IMR-90 (cell line): ENCODE measurements at regions not wholly inside any gene's neighbourhood (a gene's known extent, or its start where the extent isn't known, plus 50 kb on each side); places are given as distances from the start of the nearest gene placed in this dataset.

Experiments used
- ATAC-seq: fragments of 200-7000 bp; cut with Tn5 transposase; 2 replicates; pipeline ENCODE4 v1.9.1; 2020; ENCODE audit warnings: low read depth, mild to moderate bottlenecking, moderate library complexity
- BruUV-seq: library from RNA; stranded (reverse); fragments of 400-500 nt; replicated peaks from 2 replicates; lab custom pipeline; 2021; lab: Mats Ljungman, UMichigan
- CTCF ChIA-PET: fragments of 300-600 bp; formaldehyde crosslinking; extraction: SDS; loops from one replicate; lab custom pipeline; 2021; ENCODE audit warnings: antibody characterized with exemption; lab: Yijun Ruan, JAX
- POLR2A ChIA-PET: fragments of 300-600 bp; sonication (Branson Sonifier 250); formaldehyde crosslinking; loops from one replicate; lab custom pipeline; 2022; ENCODE audit warnings: antibody characterized with exemption; ENCODE audit not compliant: unreplicated experiment; lab: Charles Lee
- DNase-seq: peaks from one replicate; pipeline ENCODE4 v3.0.0; 2013
- H2AFZ ChIP-seq: replicated peaks from 2 replicates; pipeline ENCODE3; 2013; ENCODE audit warnings: low read length, mild to moderate bottlenecking; ENCODE audit not compliant: poor library complexity
- H2AK5ac ChIP-seq: 2 replicates; pipeline ENCODE4 v1.6.1; 2013; ENCODE audit warnings: low read depth, low read length, inconsistent platforms
- H2AK9ac ChIP-seq: replicated peaks from 2 replicates; pipeline ENCODE3; 2013; ENCODE audit warnings: mild to moderate bottlenecking, low read depth, low read length, moderate library complexity; ENCODE audit not compliant: poor library complexity
- H2BK120ac ChIP-seq: 2 replicates; pipeline ENCODE4 v1.6.1; 2013; ENCODE audit warnings: low read depth, low read length, inconsistent platforms
- H2BK15ac ChIP-seq: 3 replicates; pipeline ENCODE4 v1.6.1; 2013; ENCODE audit warnings: low read depth, low read length, inconsistent platforms
- H2BK20ac ChIP-seq: 2 replicates; pipeline ENCODE4 v1.6.1; 2013; ENCODE audit warnings: low read depth, mild to moderate bottlenecking, inconsistent platforms, low read length, moderate library complexity
- H2BK5ac ChIP-seq: 2 replicates; pipeline ENCODE4 v1.6.1; 2013; ENCODE audit warnings: mild to moderate bottlenecking, low read depth, low read length, inconsistent platforms; ENCODE audit not compliant: poor library complexity, severe bottlenecking
- H3K14ac ChIP-seq: replicated peaks from 2 replicates; pipeline ENCODE4 v1.6.1; 2013; ENCODE audit warnings: low read depth, low read length, inconsistent platforms
- H3K18ac ChIP-seq: 2 replicates; pipeline ENCODE4 v1.6.1; 2013; ENCODE audit warnings: low read depth, low read length, control low read depth
- H3K23ac ChIP-seq: 2 replicates; pipeline ENCODE4 v1.6.1; 2013; ENCODE audit warnings: low read depth, low read length, inconsistent platforms
- H3K27ac ChIP-seq: 2 replicates; pipeline ENCODE4 v1.5.1; 2013; ENCODE audit warnings: mild to moderate bottlenecking, control low read depth, low read length; ENCODE audit not compliant: insufficient read depth
- H3K27me3 ChIP-seq: 2 replicates; pipeline ENCODE4 v1.6.1; 2013; ENCODE audit warnings: low read length; ENCODE audit not compliant: control insufficient read depth, insufficient read depth
- H3K36me3 ChIP-seq: 2 replicates; pipeline ENCODE4 v1.6.1; 2013; ENCODE audit warnings: low read length, mixed read lengths; ENCODE audit not compliant: control insufficient read depth, insufficient read depth
- H3K4ac ChIP-seq: 2 replicates; pipeline ENCODE4 v1.6.1; 2013; ENCODE audit warnings: low read depth, low read length, inconsistent platforms
- H3K4me1 ChIP-seq: 2 replicates; pipeline ENCODE4 v1.6.1; 2013; ENCODE audit warnings: low read length, mixed read lengths; ENCODE audit not compliant: control insufficient read depth, insufficient read depth
- H3K4me2 ChIP-seq: 2 replicates; pipeline ENCODE4 v1.6.1; 2013; ENCODE audit warnings: low read depth, mild to moderate bottlenecking, control low read depth, low read length, moderate library complexity
- H3K4me3 ChIP-seq: 2 replicates; pipeline ENCODE4 v1.5.1; 2013; ENCODE audit warnings: low read depth, mild to moderate bottlenecking, control low read depth, low read length, moderate library complexity; ENCODE audit not compliant: insufficient read depth
- H3K56ac ChIP-seq: 2 replicates; pipeline ENCODE4 v1.6.1; 2013; ENCODE audit warnings: low read length, inconsistent platforms; ENCODE audit not compliant: insufficient read depth; ENCODE audit errors: extremely low read depth
- H3K79me1 ChIP-seq, 2 experiments: 2 replicates each; pipeline ENCODE4 v1.6.1; 2013; ENCODE audit warnings: low read length in 2 of 2, inconsistent platforms in 1 of 2, low read depth in 1 of 2
- H3K9ac ChIP-seq: 2 replicates; pipeline ENCODE4 v1.6.1; 2013; ENCODE audit warnings: low read depth, low read length, control low read depth
- H3K9me1 ChIP-seq: 2 replicates; pipeline ENCODE4 v1.6.1; 2013; ENCODE audit warnings: low read length, inconsistent platforms; ENCODE audit not compliant: insufficient read depth
- H3K9me3 ChIP-seq: 2 replicates; pipeline ENCODE4 v1.6.1; 2013; ENCODE audit warnings: low read length; ENCODE audit not compliant: control insufficient read depth, insufficient read depth
- H4K20me1 ChIP-seq: 2 replicates; pipeline ENCODE4 v1.6.1; 2013; ENCODE audit warnings: low read length, inconsistent platforms; ENCODE audit not compliant: insufficient read depth
- H4K5ac ChIP-seq: 2 replicates; pipeline ENCODE4 v1.6.1; 2013; ENCODE audit warnings: mild to moderate bottlenecking, low read depth, low read length, control low read depth
- H4K8ac ChIP-seq, 2 experiments: 2 replicates each; pipeline ENCODE4 v1.6.1; 2013; ENCODE audit warnings: low read depth in 2 of 2, low read length in 2 of 2, control low read depth in 1 of 2, inconsistent platforms in 1 of 2
- H4K91ac ChIP-seq: 2 replicates; pipeline ENCODE4 v1.6.1; 2013; ENCODE audit warnings: low read depth, low read length, inconsistent platforms; ENCODE audit not compliant: insufficient read depth
- CTCF ChIP-seq: conservative IDR thresholded peaks from 2 replicates; pipeline ENCODE4 v1.5.1; 2012; ENCODE audit warnings: mild to moderate bottlenecking, low read depth, low read length, improper control_type of control experiment
- RAD21 ChIP-seq: IDR thresholded peaks from 2 replicates; pipeline ENCODE4 v1.6.1; 2012; ENCODE audit warnings: low read length, improper control_type of control experiment
- RCOR1 ChIP-seq: IDR thresholded peaks from 2 replicates; pipeline ENCODE4 v1.6.1; 2012; ENCODE audit warnings: mild to moderate bottlenecking, low read length, improper control_type of control experiment; ENCODE audit not compliant: insufficient replicate concordance
- USF2 ChIP-seq: fragments of 150-350 bp; IDR thresholded peaks from 2 replicates; pipeline ENCODE4 v1.6.1; 2017; ENCODE audit warnings: mild to moderate bottlenecking, antibody characterized with exemption, low read length, low read depth
- WGBS, 2 experiments: methylation state at CpG; one replicate each; pipeline versions ENCODE4 v1.1.5 to v1.1.7; 2013; ENCODE audit warnings: missing lambda C conversion rate in 2 of 2; ENCODE audit not compliant: insufficient read length in 1 of 2; ENCODE audit errors: extremely low coverage in 2 of 2; 5-methylcytosine and 5-hydroxymethylcytosine counted together
- dilution Hi-C: fragments of 300-500 bp; cut with HindIII; formaldehyde crosslinking; loops from one replicate; pipeline ENCODE4 v1.14.3; 2018; ENCODE audit warnings: low sequenced_read_pairs; ENCODE audit not compliant: unreplicated experiment
- in situ Hi-C: fragments of 300-500 bp; cut with MboI; formaldehyde crosslinking; loops from 3 replicates; pipeline ENCODE4 v1.14.3; 2019; ENCODE audit warnings: low sequenced_read_pairs, inconsistent platforms, mixed read lengths
- intact Hi-C: fragments of 100-400 bp; cut with micrococcal nuclease; formaldehyde crosslinking; loops from 2 replicates; pipeline ENCODE4 v1.10.0; 2022

GRCh38 chr20:17107127-17107526 is 119.7 kb upstream of the PCSK2 start:
- intact Hi-C loops, result no loop called here
- TF ChIP-seq RAD21 (no peak), RCOR1 (no peak), USF2 (no peak), CTCF (no peak)
- POLR2A ChIA-PET, result no interaction called here

More at GRCh38 chr20:17107127-17107526, 119.7 kb upstream of the PCSK2 start:
- H2AK5ac ChIP-seq, result no peak overlapping the region
- H3K23ac ChIP-seq, result no peak overlapping the region
- ATAC-seq (no peak), DNase-seq (no peak)
- no peak overlapping the region for H3K56ac ChIP-seq
- H3K14ac ChIP-seq, result no peak overlapping the region
- no peaks in the 10 kb centered on the region for H3K4me1 ChIP-seq
- no peaks in the 10 kb centered on the region for H3K36me3 ChIP-seq
- no peak overlapping the region for H4K91ac ChIP-seq
- no peak overlapping the region for H3K4me3 ChIP-seq
- H3K79me1 ChIP-seq, result no peaks in the 10 kb centered on the region
- no peak overlapping the region for H2BK15ac ChIP-seq
- WGBS, 2 experiments, result no CpG with 5 or more reads among the region's 6 CpGs
- no peak overlapping the region for H2AFZ ChIP-seq
- in situ Hi-C loops, result no loop called here
- BruUV-seq, result no TSS peak
- no peak overlapping the region for H3K4me2 ChIP-seq
- no peak overlapping the region for H3K4ac ChIP-seq
- H3K9ac ChIP-seq, result no peak overlapping the region
- no peak overlapping the region for H4K5ac ChIP-seq
- dilution Hi-C loops, result no loop called here
- no peak overlapping the region for H2BK120ac ChIP-seq
- CTCF ChIA-PET, result no interaction called here
- H3K9me3 ChIP-seq, result no peaks in the 10 kb centered on the region
- no peak overlapping the region for H2AK9ac ChIP-seq
- H4K8ac ChIP-seq, result no peak overlapping the region
- H3K27me3 ChIP-seq, result no peaks in the 10 kb centered on the region
- no peak overlapping the region for H3K27ac ChIP-seq
- H2BK5ac ChIP-seq, result no peak overlapping the region
- H4K20me1 ChIP-seq, result no peaks in the 10 kb centered on the region
- H3K9me1 ChIP-seq, result no peaks in the 10 kb centered on the region
- H3K18ac ChIP-seq, result no peak overlapping the region
- H2BK20ac ChIP-seq, result no peak overlapping the region
